GM21526 (cell line): ENCODE measurements at regions not wholly inside any gene's neighbourhood (a gene's known extent, or its start where the extent isn't known, plus 50 kb on each side); places are given as distances from the start of the nearest gene placed in this dataset.
"Not testable (repeated sequence)": the region's sequence is repeated elsewhere in the genome, so short reads cannot be mapped to it uniquely, and the experiment has no call there.

Source experiments
- ATAC-seq: cut with Tn5 transposase; IDR thresholded peaks from one replicate; pipeline ENCODE4 v1.9.1; 2021; ENCODE audit warnings: moderate library complexity; ENCODE audit not compliant: unreplicated experiment, low FRiP score

GRCh38 chr5:21485458-21486000 is 1367.6 kb downstream of the CDH12 start:
- ATAC-seq: not testable (repeated sequence)

GRCh38 chr5:21484498-21484889 is 1368.7 kb downstream of the CDH12 start:
- ATAC-seq: not testable (repeated sequence)

DNA sequence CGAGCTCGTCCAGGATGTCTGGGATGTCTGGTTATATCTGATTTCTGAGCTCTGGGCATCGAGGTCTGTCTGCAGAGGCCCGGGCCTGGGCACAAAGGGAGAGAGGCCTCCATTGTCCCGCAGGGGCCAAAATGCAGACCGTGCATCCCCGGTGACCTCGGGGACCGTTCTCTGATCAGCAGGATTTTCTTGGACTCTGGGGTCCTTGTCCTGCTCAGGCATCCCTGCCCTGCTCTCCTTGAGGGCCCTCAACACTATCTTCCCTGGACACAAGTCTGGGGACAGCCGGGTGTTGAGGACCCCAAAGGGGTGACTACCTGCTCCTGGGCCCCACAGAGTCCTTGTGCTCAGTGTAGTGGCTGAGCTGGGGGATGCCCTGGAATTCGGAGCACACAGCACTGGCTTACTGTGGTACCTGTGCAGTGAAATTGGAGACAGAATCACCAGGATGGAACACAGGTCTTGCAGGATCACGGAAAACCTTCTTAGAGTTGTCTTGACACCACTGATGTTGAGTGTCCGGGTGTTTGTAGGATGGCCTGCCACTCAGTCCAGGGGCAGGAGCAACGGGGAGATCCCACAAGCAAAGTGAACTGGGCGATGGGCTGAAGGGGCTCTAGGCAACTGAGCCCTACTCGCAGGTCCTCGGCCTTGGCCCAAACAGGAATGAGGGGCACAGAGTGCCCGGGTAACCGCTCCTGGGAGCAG is 1369.2 kb downstream of the CDH12 start:
- ATAC-seq: not testable (repeated sequence)

- not testable (repeated sequence) for ATAC-seq
Observed at GRCh38 chr5:21482983-21483650, 1370.0 kb downstream of the CDH12 start.

GRCh38 chr5:21482522-21482921 is 1370.6 kb downstream of the CDH12 start:
- ATAC-seq: not testable (repeated sequence)

DNA sequence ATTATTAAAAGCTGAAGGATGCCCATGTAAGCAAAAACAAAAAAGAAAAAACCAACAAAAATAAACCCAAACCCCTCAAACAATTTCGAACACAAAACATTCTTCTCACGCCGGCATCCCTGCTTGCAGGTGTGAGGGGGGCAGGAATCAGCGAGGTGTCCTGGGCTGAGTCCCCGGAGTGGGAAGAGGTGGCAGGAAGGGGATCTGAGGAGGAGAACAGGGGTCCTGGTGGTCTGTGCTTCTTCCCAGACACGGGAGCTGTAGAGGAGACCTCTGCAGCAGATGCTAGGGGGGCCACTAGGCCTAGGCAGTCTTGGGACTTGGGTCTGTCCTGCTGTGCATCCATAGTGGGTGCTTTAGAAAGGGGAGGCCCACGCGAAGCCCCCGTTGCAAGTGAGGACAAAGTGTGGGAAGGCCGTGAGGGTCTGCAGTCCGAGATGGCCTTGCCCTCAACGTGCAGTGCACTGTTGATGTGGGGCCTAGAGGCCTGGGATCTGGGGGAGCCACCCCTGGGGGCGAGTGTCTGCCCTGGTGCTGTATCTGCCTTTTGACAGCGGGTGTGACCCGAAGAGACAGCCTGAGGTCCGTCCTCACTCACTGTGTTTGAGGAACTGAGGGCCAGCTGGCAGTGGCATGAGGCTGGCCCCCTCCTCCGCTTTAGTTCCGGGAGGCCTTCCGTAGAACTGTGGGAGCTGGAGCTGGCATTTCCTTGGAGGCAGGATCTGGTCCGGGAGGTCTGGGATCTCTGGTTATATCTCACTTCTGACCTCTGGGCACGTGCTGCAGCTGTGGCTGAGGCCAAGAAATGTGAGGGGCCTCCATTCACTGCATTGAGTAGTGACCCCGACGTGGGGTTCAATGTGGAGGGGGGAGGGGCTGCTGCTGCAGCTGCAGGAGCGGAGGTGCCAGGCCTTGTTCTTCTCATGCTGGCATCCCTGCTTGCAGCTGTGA is 1371.5 kb downstream of the CDH12 start:
- not testable (repeated sequence) for ATAC-seq

GRCh38 chr5:21480054-21480453 is 1373.1 kb downstream of the CDH12 start:
- not testable (repeated sequence) for ATAC-seq

DNA sequence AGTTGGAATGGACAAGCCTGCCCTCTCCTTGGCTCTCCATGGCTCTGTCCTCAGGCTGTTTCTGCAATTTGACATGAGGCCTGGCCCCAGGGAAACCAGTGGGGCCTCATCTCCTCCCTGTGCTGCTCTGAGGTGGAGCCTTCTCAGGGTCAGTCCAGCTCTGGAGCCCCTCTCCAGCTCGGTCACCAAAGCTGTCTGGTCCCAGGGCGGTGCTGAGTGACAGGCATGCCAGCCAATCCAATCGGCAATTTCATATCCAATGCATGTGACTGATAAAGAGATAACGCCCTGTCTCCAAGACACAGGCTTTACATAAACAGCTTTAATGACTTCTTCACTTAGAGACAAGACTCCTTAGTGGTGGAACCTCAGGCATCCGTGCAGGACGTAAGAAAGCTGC is 1379.2 kb downstream of the CDH12 start:
- not testable (repeated sequence) for ATAC-seq

DNA sequence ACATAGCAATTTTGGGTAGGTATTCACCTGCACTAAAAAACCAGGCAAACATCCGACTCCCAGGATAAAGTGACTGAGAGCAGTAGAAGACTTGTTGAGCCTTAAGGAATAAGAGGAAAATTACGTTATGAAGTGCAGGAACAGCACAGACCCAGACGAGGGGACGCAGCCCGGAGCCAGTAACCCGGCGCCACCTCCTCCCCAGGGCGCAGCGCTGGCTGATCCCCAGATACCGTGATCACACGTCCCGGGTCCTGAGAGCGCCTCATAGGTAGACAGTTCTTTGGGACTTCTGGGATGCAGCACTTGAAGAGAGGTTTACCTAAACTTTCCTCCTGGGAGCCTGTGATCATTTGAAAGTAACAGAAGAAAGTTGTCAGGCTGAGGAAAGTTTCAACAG is 1379.7 kb downstream of the CDH12 start:
- ATAC-seq: not testable (repeated sequence)

DNA sequence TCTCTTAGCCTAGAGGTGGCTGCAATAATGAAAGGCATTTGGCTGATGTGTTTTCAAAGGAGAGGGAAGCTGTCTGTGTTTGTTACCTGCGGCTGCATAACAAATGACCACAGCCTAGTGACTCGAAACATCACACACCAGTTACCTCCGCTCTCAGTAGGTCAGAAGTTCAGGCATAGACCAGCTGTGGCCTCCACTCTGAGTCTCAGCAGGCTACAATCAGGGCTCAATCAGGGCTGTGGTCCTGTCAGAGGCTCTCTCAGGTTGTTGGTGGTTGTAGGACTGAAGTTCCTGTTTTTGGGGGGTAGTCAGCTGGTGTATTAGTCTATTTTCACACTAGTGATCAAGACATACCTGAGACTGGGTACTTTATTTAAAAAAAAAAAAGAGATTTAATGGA is 1381.5 kb downstream of the CDH12 start:
- ATAC-seq: not testable (repeated sequence)

DNA sequence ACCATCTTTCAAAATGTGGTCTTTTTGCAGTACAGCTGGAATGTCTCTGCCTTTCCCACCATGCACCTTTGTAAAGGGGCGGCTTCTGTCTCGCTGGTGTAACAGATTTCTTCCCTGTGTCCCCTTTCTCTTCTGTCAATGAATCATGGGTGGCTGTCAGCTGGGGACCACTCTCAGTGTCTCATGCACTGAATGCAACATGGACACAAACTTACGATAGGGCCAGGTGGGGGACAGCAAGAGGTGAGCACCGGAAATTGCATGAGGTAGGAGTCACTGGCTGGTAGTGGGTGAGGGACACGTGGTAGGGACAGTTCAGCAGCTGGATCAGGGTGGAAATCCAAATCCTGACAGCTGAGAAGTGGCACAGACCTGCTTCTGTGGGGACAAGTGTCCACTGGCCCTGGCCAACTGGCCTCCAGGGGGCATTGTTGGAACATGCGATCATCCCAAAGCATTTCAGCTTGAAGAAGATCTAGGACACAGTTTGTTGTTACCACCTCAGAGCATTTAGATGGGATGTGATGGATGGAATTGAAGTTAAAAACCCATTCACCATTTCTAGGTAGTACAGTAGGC is 1383.5 kb downstream of the CDH12 start:
- ATAC-seq: not testable (repeated sequence)

GRCh38 chr5:21467544-21467943 is 1385.6 kb downstream of the CDH12 start:
- ATAC-seq: not testable (repeated sequence)

- ATAC-seq: not testable (repeated sequence)
Observed at GRCh38 chr5:21459744-21460073, 1393.4 kb downstream of the CDH12 start.

- no peak for ATAC-seq
Observed at GRCh38 chr5:21452449-21452848, 1400.7 kb downstream of the CDH12 start.

- no peak for ATAC-seq
Observed at GRCh38 chr5:21432646-21433045, 1420.5 kb downstream of the CDH12 start.

GRCh38 chr5:21424907-21425306 is 1428.2 kb downstream of the CDH12 start:
- no peak for ATAC-seq

DNA sequence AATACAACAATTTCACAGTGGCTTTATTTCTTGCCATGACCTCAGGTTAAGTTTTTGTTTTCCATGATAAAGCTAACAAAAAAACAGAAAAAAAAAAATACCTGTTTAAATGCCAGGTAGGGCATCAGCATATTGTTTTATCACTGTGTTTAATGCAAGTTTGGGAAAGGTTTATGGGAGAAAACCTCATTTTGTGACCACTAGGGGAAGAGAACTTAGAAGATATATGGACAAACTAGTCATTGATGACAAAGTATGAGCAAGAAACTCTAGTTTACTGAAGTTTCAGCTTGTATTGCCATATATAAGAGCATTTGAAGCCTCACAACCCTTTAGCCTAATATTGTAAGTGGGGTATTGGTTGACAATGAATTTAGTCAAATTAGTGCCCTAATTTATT is 1431.4 kb upstream of the CDH18 start:
- ATAC-seq: no peak

DNA sequence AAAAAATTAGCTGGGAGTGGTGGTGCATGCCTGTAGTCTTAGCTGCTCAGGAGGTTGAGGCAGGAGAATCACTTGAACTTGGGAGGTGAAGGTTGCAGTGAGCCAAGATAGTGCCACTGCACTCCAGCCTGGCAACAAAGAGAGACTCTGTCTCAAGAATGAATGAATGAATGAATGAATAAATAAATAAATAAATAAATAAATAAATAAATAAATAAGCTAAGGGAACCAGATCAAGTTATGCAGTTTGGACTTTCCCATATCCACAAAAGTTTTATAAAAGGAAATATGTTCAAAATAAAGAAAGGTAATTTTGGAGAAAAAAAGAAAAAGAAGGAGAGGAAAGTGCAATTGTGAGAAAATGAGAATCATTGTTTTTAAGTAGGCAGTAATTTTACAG is 1414.1 kb upstream of the CDH18 start:
- not testable (repeated sequence) for ATAC-seq

DNA sequence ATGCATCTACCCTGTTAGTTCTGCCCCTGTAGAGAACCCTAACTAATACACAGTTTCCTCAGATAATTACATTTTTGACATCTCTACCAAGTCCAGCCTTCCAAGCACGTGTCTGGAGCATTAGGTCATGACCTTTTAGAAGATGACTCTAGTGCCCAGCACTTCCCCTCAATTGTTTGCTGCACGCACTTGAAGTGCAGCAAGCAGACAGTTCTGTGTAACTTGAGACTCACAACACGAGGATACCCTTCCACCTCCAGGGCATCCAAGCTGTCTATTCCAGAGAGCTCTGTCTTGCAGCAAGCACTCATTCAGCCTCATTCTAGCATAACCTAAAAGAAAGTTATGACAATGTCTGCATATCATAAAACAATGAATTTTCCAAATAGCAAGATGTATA is 1410.5 kb upstream of the CDH18 start:
- no peak for ATAC-seq

GRCh38 chr5:21397693-21398092 is 1409.7 kb upstream of the CDH18 start:
- no peak for ATAC-seq
